ENCODE measurements at regions not wholly inside any gene's neighbourhood (a gene's known extent, or its start where the extent isn't known, plus 50 kb on each side); places are given as distances from the start of the nearest gene placed in this dataset.
"Not testable (repeated sequence)": the region's sequence is repeated elsewhere in the genome, so short reads cannot be mapped to it uniquely, and the experiment has no call there.

- Mint-ChIP-seq H3K27me3 (ENCODE audit: low read depth) (no peaks in the 10 kb centered on the region), H3K4me1 (peaks cover 11% of the 10 kb centered on the region), H3K9me3 (no peaks in the 10 kb centered on the region), H3K4me3 (no peak overlapping the region), H3K27ac (no peak overlapping the region), H3K36me3 (ENCODE audit: low read depth) (no peaks in the 10 kb centered on the region)
- TF ChIP-seq, protein P1, sequence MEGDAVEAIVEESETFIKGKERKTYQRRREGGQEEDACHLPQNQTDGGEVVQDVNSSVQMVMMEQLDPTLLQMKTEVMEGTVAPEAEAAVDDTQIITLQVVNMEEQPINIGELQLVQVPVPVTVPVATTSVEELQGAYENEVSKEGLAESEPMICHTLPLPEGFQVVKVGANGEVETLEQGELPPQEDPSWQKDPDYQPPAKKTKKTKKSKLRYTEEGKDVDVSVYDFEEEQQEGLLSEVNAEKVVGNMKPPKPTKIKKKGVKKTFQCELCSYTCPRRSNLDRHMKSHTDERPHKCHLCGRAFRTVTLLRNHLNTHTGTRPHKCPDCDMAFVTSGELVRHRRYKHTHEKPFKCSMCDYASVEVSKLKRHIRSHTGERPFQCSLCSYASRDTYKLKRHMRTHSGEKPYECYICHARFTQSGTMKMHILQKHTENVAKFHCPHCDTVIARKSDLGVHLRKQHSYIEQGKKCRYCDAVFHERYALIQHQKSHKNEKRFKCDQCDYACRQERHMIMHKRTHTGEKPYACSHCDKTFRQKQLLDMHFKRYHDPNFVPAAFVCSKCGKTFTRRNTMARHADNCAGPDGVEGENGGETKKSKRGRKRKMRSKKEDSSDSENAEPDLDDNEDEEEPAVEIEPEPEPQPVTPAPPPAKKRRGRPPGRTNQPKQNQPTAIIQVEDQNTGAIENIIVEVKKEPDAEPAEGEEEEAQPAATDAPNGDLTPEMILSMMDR (IDR thresholded peaks at IDR 0.05; ENCODE audit: unreplicated experiment in 3 of 3): no peak
Observed at GRCh38 chr2:167752734-167753133, 494.7 kb downstream of the STK39 start.

GRCh38 chr2:167750675-167751074, 496.7 kb downstream of the STK39 start:
- H3K9me3 Mint-ChIP-seq: no peaks in the 10 kb centered on the region
- H3K27ac Mint-ChIP-seq: no peak overlapping the region
- TF ChIP-seq, protein P1 (IDR thresholded peaks at IDR 0.05; ENCODE audit: unreplicated experiment in 3 of 3): no peak
- no peak overlapping the region for H3K4me3 Mint-ChIP-seq
- H3K36me3 Mint-ChIP-seq (ENCODE audit: low read depth): no peaks in the 10 kb centered on the region
- H3K4me1 Mint-ChIP-seq: peaks cover 14% of the 10 kb centered on the region
- H3K27me3 Mint-ChIP-seq (ENCODE audit: low read depth): no peaks in the 10 kb centered on the region

- H3K4me3 Mint-ChIP-seq: no peak overlapping the region
- H3K9me3 Mint-ChIP-seq: no peaks in the 10 kb centered on the region
- TF ChIP-seq, protein P1 (IDR thresholded peaks at IDR 0.05; ENCODE audit: unreplicated experiment in 3 of 3): no peak
- no peak overlapping the region for H3K27ac Mint-ChIP-seq
- H3K27me3 Mint-ChIP-seq (ENCODE audit: low read depth): no peaks in the 10 kb centered on the region
- H3K4me1 Mint-ChIP-seq: peaks cover 14% of the 10 kb centered on the region
- no peaks in the 10 kb centered on the region for H3K36me3 Mint-ChIP-seq (ENCODE audit: low read depth)
Observed at GRCh38 chr2:167749660-167750059, 497.7 kb downstream of the STK39 start.

GRCh38 chr2:167749016-167749415, 498.4 kb downstream of the STK39 start:
- no peaks in the 10 kb centered on the region for H3K27me3 Mint-ChIP-seq (ENCODE audit: low read depth)
- peaks cover 14% of the 10 kb centered on the region for H3K4me1 Mint-ChIP-seq
- no peak overlapping the region for H3K4me3 Mint-ChIP-seq
- no peaks in the 10 kb centered on the region for H3K36me3 Mint-ChIP-seq (ENCODE audit: low read depth)
- TF ChIP-seq, protein P1 (IDR thresholded peaks at IDR 0.05; ENCODE audit: unreplicated experiment in 3 of 3): no peak
- no peak overlapping the region for H3K27ac Mint-ChIP-seq
- H3K9me3 Mint-ChIP-seq: no peaks in the 10 kb centered on the region

DNA sequence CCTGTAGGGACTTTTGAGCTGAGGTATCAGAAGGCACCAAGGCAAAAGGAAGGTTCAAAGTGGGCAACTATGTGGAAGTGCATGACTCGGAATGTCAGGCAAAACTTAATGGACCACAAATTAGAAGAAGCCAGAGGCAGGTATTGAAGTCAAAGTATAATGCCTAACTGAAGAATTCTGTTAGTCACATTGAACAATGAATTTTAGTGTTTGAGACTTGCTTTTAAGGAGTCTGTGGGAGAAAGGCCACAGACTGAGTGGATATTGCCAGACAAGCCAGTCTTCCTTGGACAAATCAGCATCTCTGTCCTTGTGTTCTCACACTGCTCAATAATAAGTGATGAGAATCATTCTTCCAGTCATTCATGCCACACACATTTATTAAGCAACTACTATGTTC, 498.9 kb downstream of the STK39 start:
- H3K4me3 Mint-ChIP-seq: no peak overlapping the region
- TF ChIP-seq, protein P1 (IDR thresholded peaks at IDR 0.05; ENCODE audit: unreplicated experiment in 3 of 3): no peak
- no peak overlapping the region for H3K27ac Mint-ChIP-seq
- peaks cover 14% of the 10 kb centered on the region for H3K4me1 Mint-ChIP-seq
- no peaks in the 10 kb centered on the region for H3K27me3 Mint-ChIP-seq (ENCODE audit: low read depth)
- no peaks in the 10 kb centered on the region for H3K9me3 Mint-ChIP-seq
- no peaks in the 10 kb centered on the region for H3K36me3 Mint-ChIP-seq (ENCODE audit: low read depth)

- TF ChIP-seq, protein P1 (IDR thresholded peaks at IDR 0.05; ENCODE audit: unreplicated experiment in 3 of 3): no peak
- Mint-ChIP-seq H3K27ac (no peak overlapping the region), H3K4me3 (no peak overlapping the region), H3K36me3 (ENCODE audit: low read depth) (no peaks in the 10 kb centered on the region), H3K9me3 (no peaks in the 10 kb centered on the region), H3K4me1 (peaks cover 14% of the 10 kb centered on the region), H3K27me3 (ENCODE audit: low read depth) (no peaks in the 10 kb centered on the region)
Observed at GRCh38 chr2:167745667-167746066, 501.7 kb downstream of the STK39 start.

DNA sequence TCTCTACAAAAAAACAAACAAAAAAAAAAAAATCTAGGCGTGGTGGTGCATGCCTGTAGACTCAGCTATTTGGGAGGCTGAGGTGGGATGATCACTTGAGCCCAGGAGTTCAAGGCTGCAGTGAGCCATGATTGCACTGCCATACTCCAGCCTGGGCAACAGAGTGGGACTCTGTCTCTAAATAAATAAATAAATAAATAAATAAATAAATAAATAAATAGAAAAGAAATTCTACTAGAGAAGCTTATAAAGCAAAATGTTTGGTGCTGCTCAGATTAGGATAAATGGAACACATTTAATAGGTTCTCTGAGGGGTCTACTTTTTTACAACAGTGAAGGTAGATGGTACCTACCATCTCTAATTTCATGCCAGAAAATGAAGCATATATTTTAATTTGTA, 507.5 kb downstream of the STK39 start:
- not testable (repeated sequence) for H3K27me3 Mint-ChIP-seq (ENCODE audit: low read depth); H3K27ac Mint-ChIP-seq; H3K4me1 Mint-ChIP-seq; H3K4me3 Mint-ChIP-seq; H3K36me3 Mint-ChIP-seq (ENCODE audit: low read depth); H3K9me3 Mint-ChIP-seq
